ENCODE measurements at regions not wholly inside any gene's neighbourhood (a gene's known extent, or its start where the extent isn't known, plus 50 kb on each side); places are given as distances from the start of the nearest gene placed in this dataset.

DNA sequence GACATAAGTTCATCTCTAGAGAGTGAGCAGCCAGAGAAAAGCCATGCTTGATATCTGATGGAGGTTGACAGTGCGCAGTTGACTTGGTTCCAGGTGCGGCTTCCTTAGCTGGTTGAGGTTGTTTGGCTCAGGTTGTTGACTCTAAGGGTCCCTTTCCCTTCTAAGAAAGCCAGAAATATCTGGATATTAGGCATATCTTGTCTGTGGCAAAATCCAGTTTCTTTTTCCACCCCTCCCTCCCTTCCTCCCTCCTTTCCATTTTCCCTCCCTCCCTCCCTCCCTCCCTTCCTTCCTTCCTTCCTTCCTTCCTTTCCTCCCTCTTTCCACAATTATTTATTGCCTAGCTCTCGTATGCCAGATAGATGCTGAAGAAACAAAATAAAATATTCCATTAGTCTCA is 82.6 kb upstream of the TNP1 start:
- Histone ChIP-seq H3K9me2 (ENCODE audit: insufficient read depth) (0 out of 2 replicates have a peak, but pooled peaks cover 4% of the 10 kb centered on the region), H4K20me1 (replicated peaks; ENCODE audit: insufficient read depth) (no peaks in the 10 kb centered on the region), H3K79me2 (replicated peaks; ENCODE audit: insufficient read depth) (no peaks in the 10 kb centered on the region), H2AFZ (no peak overlapping the region), H3K4me2 (no peak overlapping the region), H3K27me3 (ENCODE audit: insufficient read depth) (no peaks in the 10 kb centered on the region), H3K27ac (ENCODE audit: low read depth) (no peak overlapping the region), H3K4me1 (ENCODE audit: insufficient read depth) (no peaks in the 10 kb centered on the region), H3K4me3 (no peak overlapping the region), H3F3A (replicated peaks; ENCODE audit: low read depth) (no peaks in the 10 kb centered on the region), H3K36me3 (ENCODE audit: insufficient read depth) (no peaks in the 10 kb centered on the region)
- Mint-ChIP-seq H3K9me3 (no peaks in the 10 kb centered on the region; the same call in 2 of the 3 replicates), H3K27ac (no peak overlapping the region), H3K4me3 (no peak overlapping the region), H3K36me3 (ENCODE audit: low read depth) (no peaks in the 10 kb centered on the region), H3K4me1 (no peaks in the 10 kb centered on the region), H3K27me3 (ENCODE audit: insufficient read depth, low read depth, poor library complexity) (peaks cover 2% of the 10 kb centered on the region)
- ATAC-seq: no peak
- no peak for DNase-seq (ENCODE audit: low spot score)
- no peak for TF ChIP-seq EZH2phosphoT487 (IDR thresholded peaks at IDR 0.05; ENCODE audit: unreplicated experiment)
- TF ChIP-seq CREB1 (CRISPR knock-in tag; IDR thresholded peaks at IDR 0.05; ENCODE audit: low read depth): no peak
- TF ChIP-seq, protein P1, sequence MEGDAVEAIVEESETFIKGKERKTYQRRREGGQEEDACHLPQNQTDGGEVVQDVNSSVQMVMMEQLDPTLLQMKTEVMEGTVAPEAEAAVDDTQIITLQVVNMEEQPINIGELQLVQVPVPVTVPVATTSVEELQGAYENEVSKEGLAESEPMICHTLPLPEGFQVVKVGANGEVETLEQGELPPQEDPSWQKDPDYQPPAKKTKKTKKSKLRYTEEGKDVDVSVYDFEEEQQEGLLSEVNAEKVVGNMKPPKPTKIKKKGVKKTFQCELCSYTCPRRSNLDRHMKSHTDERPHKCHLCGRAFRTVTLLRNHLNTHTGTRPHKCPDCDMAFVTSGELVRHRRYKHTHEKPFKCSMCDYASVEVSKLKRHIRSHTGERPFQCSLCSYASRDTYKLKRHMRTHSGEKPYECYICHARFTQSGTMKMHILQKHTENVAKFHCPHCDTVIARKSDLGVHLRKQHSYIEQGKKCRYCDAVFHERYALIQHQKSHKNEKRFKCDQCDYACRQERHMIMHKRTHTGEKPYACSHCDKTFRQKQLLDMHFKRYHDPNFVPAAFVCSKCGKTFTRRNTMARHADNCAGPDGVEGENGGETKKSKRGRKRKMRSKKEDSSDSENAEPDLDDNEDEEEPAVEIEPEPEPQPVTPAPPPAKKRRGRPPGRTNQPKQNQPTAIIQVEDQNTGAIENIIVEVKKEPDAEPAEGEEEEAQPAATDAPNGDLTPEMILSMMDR (conservative IDR thresholded peaks at IDR 0.05; ENCODE audit: low read depth in 2 of 2): no peak
- TF ChIP-seq POLR2AphosphoS5 (IDR thresholded peaks at IDR 0.05; ENCODE audit: low read depth): no peak
- no peak for TF ChIP-seq STAT1 (IDR thresholded peaks at IDR 0.05; ENCODE audit: unreplicated experiment)
- no peak for TF ChIP-seq ZNF331 (CRISPR knock-in tag; IDR thresholded peaks at IDR 0.05; ENCODE audit: low read depth)
- TF ChIP-seq, protein P2, sequence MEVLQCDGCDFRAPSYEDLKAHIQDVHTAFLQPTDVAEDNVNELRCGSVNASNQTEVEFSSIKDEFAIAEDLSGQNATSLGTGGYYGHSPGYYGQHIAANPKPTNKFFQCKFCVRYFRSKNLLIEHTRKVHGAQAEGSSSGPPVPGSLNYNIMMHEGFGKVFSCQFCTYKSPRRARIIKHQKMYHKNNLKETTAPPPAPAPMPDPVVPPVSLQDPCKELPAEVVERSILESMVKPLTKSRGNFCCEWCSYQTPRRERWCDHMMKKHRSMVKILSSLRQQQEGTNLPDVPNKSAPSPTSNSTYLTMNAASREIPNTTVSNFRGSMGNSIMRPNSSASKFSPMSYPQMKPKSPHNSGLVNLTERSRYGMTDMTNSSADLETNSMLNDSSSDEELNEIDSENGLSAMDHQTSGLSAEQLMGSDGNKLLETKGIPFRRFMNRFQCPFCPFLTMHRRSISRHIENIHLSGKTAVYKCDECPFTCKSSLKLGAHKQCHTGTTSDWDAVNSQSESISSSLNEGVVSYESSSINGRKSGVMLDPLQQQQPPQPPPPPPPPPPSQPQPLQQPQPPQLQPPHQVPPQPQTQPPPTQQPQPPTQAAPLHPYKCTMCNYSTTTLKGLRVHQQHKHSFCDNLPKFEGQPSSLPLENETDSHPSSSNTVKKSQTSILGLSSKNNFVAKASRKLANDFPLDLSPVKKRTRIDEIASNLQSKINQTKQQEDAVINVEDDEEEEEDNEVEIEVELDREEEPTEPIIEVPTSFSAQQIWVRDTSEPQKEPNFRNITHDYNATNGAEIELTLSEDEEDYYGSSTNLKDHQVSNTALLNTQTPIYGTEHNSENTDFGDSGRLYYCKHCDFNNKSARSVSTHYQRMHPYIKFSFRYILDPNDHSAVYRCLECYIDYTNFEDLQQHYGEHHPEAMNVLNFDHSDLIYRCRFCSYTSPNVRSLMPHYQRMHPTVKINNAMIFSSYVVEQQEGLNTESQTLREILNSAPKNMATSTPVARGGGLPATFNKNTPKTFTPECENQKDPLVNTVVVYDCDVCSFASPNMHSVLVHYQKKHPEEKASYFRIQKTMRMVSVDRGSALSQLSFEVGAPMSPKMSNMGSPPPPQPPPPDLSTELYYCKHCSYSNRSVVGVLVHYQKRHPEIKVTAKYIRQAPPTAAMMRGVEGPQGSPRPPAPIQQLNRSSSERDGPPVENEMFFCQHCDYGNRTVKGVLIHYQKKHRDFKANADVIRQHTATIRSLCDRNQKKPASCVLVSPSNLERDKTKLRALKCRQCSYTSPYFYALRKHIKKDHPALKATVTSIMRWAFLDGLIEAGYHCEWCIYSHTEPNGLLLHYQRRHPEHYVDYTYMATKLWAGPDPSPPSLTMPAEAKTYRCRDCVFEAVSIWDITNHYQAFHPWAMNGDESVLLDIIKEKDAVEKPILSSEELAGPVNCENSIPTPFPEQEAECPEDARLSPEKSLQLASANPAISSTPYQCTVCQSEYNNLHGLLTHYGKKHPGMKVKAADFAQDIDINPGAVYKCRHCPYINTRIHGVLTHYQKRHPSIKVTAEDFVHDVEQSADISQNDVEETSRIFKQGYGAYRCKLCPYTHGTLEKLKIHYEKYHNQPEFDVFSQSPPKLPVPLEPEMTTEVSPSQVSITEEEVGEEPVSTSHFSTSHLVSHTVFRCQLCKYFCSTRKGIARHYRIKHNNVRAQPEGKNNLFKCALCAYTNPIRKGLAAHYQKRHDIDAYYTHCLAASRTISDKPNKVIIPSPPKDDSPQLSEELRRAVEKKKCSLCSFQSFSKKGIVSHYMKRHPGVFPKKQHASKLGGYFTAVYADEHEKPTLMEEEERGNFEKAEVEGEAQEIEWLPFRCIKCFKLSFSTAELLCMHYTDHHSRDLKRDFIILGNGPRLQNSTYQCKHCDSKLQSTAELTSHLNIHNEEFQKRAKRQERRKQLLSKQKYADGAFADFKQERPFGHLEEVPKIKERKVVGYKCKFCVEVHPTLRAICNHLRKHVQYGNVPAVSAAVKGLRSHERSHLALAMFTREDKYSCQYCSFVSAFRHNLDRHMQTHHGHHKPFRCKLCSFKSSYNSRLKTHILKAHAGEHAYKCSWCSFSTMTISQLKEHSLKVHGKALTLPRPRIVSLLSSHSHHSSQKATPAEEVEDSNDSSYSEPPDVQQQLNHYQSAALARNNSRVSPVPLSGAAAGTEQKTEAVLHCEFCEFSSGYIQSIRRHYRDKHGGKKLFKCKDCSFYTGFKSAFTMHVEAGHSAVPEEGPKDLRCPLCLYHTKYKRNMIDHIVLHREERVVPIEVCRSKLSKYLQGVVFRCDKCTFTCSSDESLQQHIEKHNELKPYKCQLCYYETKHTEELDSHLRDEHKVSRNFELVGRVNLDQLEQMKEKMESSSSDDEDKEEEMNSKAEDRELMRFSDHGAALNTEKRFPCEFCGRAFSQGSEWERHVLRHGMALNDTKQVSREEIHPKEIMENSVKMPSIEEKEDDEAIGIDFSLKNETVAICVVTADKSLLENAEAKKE (CRISPR knock-in tag; IDR thresholded peaks at IDR 0.05): no peak
- no peak for TF ChIP-seq EZH2 (IDR thresholded peaks at IDR 0.05; ENCODE audit: low read depth, unreplicated experiment)
- TF ChIP-seq, protein P3, sequence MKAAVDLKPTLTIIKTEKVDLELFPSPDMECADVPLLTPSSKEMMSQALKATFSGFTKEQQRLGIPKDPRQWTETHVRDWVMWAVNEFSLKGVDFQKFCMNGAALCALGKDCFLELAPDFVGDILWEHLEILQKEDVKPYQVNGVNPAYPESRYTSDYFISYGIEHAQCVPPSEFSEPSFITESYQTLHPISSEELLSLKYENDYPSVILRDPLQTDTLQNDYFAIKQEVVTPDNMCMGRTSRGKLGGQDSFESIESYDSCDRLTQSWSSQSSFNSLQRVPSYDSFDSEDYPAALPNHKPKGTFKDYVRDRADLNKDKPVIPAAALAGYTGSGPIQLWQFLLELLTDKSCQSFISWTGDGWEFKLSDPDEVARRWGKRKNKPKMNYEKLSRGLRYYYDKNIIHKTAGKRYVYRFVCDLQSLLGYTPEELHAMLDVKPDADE (IDR thresholded peaks at IDR 0.05): no peak
- TF ChIP-seq, protein P4, sequence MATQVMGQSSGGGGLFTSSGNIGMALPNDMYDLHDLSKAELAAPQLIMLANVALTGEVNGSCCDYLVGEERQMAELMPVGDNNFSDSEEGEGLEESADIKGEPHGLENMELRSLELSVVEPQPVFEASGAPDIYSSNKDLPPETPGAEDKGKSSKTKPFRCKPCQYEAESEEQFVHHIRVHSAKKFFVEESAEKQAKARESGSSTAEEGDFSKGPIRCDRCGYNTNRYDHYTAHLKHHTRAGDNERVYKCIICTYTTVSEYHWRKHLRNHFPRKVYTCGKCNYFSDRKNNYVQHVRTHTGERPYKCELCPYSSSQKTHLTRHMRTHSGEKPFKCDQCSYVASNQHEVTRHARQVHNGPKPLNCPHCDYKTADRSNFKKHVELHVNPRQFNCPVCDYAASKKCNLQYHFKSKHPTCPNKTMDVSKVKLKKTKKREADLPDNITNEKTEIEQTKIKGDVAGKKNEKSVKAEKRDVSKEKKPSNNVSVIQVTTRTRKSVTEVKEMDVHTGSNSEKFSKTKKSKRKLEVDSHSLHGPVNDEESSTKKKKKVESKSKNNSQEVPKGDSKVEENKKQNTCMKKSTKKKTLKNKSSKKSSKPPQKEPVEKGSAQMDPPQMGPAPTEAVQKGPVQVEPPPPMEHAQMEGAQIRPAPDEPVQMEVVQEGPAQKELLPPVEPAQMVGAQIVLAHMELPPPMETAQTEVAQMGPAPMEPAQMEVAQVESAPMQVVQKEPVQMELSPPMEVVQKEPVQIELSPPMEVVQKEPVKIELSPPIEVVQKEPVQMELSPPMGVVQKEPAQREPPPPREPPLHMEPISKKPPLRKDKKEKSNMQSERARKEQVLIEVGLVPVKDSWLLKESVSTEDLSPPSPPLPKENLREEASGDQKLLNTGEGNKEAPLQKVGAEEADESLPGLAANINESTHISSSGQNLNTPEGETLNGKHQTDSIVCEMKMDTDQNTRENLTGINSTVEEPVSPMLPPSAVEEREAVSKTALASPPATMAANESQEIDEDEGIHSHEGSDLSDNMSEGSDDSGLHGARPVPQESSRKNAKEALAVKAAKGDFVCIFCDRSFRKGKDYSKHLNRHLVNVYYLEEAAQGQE (IDR thresholded peaks at IDR 0.05; ENCODE audit: unreplicated experiment): no peak
- no peak for TF ChIP-seq JUNB (IDR thresholded peaks at IDR 0.05; ENCODE audit: unreplicated experiment)
- TF ChIP-seq NANOG (IDR thresholded peaks at IDR 0.05; ENCODE audit: borderline replicate concordance): no peak
- TF ChIP-seq ZNF114 (CRISPR knock-in tag; IDR thresholded peaks at IDR 0.05): no peak
